HG03460 (cell line): ENCODE measurements at regions not wholly inside any gene's neighbourhood (a gene's known extent, or its start where the extent isn't known, plus 50 kb on each side); places are given as distances from the start of the nearest gene placed in this dataset.
A peak's percentile ranks its signal among the peaks of the same experiment; 100 is the strongest.
"Not testable (repeated sequence)": the region's sequence is repeated elsewhere in the genome, so short reads cannot be mapped to it uniquely, and the experiment has no call there.

Experiments used
- ATAC-seq: cut with Tn5 transposase; IDR thresholded peaks from one replicate; pipeline ENCODE4 v1.9.1; 2021; ENCODE audit not compliant: unreplicated experiment

GRCh38 chr5:98016771-98017170, 756.7 kb upstream of the RGMB start:
- ATAC-seq, result no peak

GRCh38 chr5:98030273-98030672, 743.2 kb upstream of the RGMB start:
- not testable (repeated sequence) for ATAC-seq

- not testable (repeated sequence) for ATAC-seq
Observed at GRCh38 chr5:98031036-98031435, 742.4 kb upstream of the RGMB start.

GRCh38 chr5:98031496-98031895, 742.0 kb upstream of the RGMB start:
- ATAC-seq, result no peak

- no peak for ATAC-seq
Observed at GRCh38 chr5:98031926-98032325, 741.5 kb upstream of the RGMB start.

GRCh38 chr5:98041661-98042060, 731.8 kb upstream of the RGMB start:
- ATAC-seq, result no peak

- ATAC-seq, result no peak
Observed at GRCh38 chr5:98042521-98042920, 730.9 kb upstream of the RGMB start.

- no peak for ATAC-seq
Observed at GRCh38 chr5:98042961-98043360, 730.5 kb upstream of the RGMB start.

GRCh38 chr5:98050583-98050982, 722.9 kb upstream of the RGMB start:
- ATAC-seq, result no peak

- no peak for ATAC-seq
Observed at GRCh38 chr5:98053170-98053569, 720.3 kb upstream of the RGMB start.

- ATAC-seq, result no peak
Observed at GRCh38 chr5:98060148-98060547, 713.3 kb upstream of the RGMB start.

- ATAC-seq, result no peak
Observed at GRCh38 chr5:98064118-98064685, 709.3 kb upstream of the RGMB start.

- ATAC-seq, result no peak
Observed at GRCh38 chr5:98065261-98065909, 708.1 kb upstream of the RGMB start.

- no peak for ATAC-seq
Observed at GRCh38 chr5:98066910-98067309, 706.6 kb upstream of the RGMB start.

GRCh38 chr5:98069876-98070512, 703.5 kb upstream of the RGMB start:
- peak; percentile 70 for ATAC-seq

GRCh38 chr5:98072921-98073320, 700.5 kb upstream of the RGMB start:
- ATAC-seq, result no peak

GRCh38 chr5:98076501-98076900, 697.0 kb upstream of the RGMB start:
- ATAC-seq, result no peak

- ATAC-seq, result no peak
Observed at GRCh38 chr5:98085593-98085992, 687.9 kb upstream of the RGMB start.

- no peak for ATAC-seq
Observed at GRCh38 chr5:98095072-98095471, 678.4 kb upstream of the RGMB start.

- no peak for ATAC-seq
Observed at GRCh38 chr5:98096155-98096554, 677.3 kb upstream of the RGMB start.

GRCh38 chr5:98099448-98100105, 673.9 kb upstream of the RGMB start:
- ATAC-seq, result no peak

- ATAC-seq, result no peak
Observed at GRCh38 chr5:98101131-98101530, 672.3 kb upstream of the RGMB start.
